ENCODE measurements at regions not wholly inside any gene's neighbourhood (a gene's known extent, or its start where the extent isn't known, plus 50 kb on each side); places are given as distances from the start of the nearest gene placed in this dataset.

GRCh38 chr16:85187886-85188285, 75.6 kb upstream of the CIBAR2 start:
- no peak for DNase-seq (ENCODE audit: low spot score)

- no peak for DNase-seq (ENCODE audit: low spot score)
These were observed 76.8 kb upstream of the CIBAR2 start for GRCh38 chr16:85188822-85189672.

- DNase-seq (ENCODE audit: low spot score) = no peak
These were observed 78.3 kb upstream of the CIBAR2 start for GRCh38 chr16:85190572-85190971.

- no peak for DNase-seq (ENCODE audit: low spot score)
These were observed 79.2 kb upstream of the CIBAR2 start for GRCh38 chr16:85191341-85191965.

- DNase-seq (ENCODE audit: low spot score) = no peak
These were observed 80.2 kb upstream of the CIBAR2 start for GRCh38 chr16:85192238-85193114.

GRCh38 chr16:85193115-85193493, 80.8 kb upstream of the CIBAR2 start:
- DNase-seq (ENCODE audit: low spot score) = no peak

GRCh38 chr16:85193876-85194275, 81.6 kb upstream of the CIBAR2 start:
- no peak for DNase-seq (ENCODE audit: low spot score)

- no peak for DNase-seq (ENCODE audit: low spot score)
These were observed 82.3 kb upstream of the CIBAR2 start for GRCh38 chr16:85194307-85195270.

- no peak for DNase-seq (ENCODE audit: low spot score)
These were observed 83.0 kb upstream of the CIBAR2 start for GRCh38 chr16:85195271-85195647.

- DNase-seq (ENCODE audit: low spot score) = no peak
These were observed 83.9 kb upstream of the CIBAR2 start for GRCh38 chr16:85195900-85196772.

- DNase-seq (ENCODE audit: low spot score) = no peak
These were observed 84.7 kb upstream of the CIBAR2 start for GRCh38 chr16:85196976-85197375.

GRCh38 chr16:85197611-85198566, 85.6 kb upstream of the CIBAR2 start:
- no peak for DNase-seq (ENCODE audit: low spot score)

GRCh38 chr16:85199069-85199725, 86.9 kb upstream of the CIBAR2 start:
- DNase-seq (ENCODE audit: low spot score) = no peak

GRCh38 chr16:85199880-85200279, 87.6 kb upstream of the CIBAR2 start:
- DNase-seq (ENCODE audit: low spot score) = no peak

- DNase-seq (ENCODE audit: low spot score) = no peak
These were observed 88.4 kb upstream of the CIBAR2 start for GRCh38 chr16:85200471-85201278.

- DNase-seq (ENCODE audit: low spot score) = no peak
These were observed 89.3 kb upstream of the CIBAR2 start for GRCh38 chr16:85201574-85201973.

GRCh38 chr16:85202051-85202601, 89.9 kb upstream of the CIBAR2 start:
- DNase-seq (ENCODE audit: low spot score) = no peak
